ENCODE measurements at regions not wholly inside any gene's neighbourhood (a gene's known extent, or its start where the extent isn't known, plus 50 kb on each side); places are given as distances from the start of the nearest gene placed in this dataset.

GRCh38 chr16:86401126-86401525 is 109.2 kb upstream of the FOXF1 start:
- no peak for FAIRE-seq
- Mint-ChIP-seq H3K27me3 (ENCODE audit: low read depth, unreplicated experiment) (peaks cover 17% of the 10 kb centered on the region), H3K27ac (ENCODE audit: unreplicated experiment) (no peak overlapping the region)

GRCh38 chr16:86403085-86403484 is 107.2 kb upstream of the FOXF1 start:
- H3K9me3 ChIP-seq (ENCODE audit: insufficient read depth, low read depth, low read length) = no peaks in the 10 kb centered on the region
- peaks cover 17% of the 10 kb centered on the region for H3K4me1 ChIP-seq (ENCODE audit: insufficient read depth, low read length)
- Mint-ChIP-seq H3K36me3 (ENCODE audit: low read depth, unreplicated experiment) (no peaks in the 10 kb centered on the region), H3K27me3 (ENCODE audit: low read depth, unreplicated experiment) (peaks cover 21% of the 10 kb centered on the region), H3K9me3 (ENCODE audit: unreplicated experiment) (peaks cover 5% of the 10 kb centered on the region), H3K4me1 (ENCODE audit: low read depth, unreplicated experiment) (peaks cover 9% of the 10 kb centered on the region), H3K4me3 (ENCODE audit: unreplicated experiment) (no peak overlapping the region), H3K27ac (ENCODE audit: unreplicated experiment) (no peak overlapping the region)
- no peaks in the 10 kb centered on the region for H4K20me1 ChIP-seq (ENCODE audit: insufficient read depth, low read length)
- no peak overlapping the region for H3K27ac ChIP-seq (ENCODE audit: low read depth, low read length)
- H3K4me3 ChIP-seq (ENCODE audit: insufficient read depth, low read depth, low read length) = no peak overlapping the region
- no peak overlapping the region for H3K9ac ChIP-seq (ENCODE audit: low read length)
- no peaks in the 10 kb centered on the region for H3K36me3 ChIP-seq (ENCODE audit: insufficient read depth, low read length)
- DNase-seq (ENCODE audit: low read depth) (no peak), FAIRE-seq (no peak)
- TF ChIP-seq EZH2 (IDR thresholded peaks at IDR 0.05; ENCODE audit: insufficient read depth, low read length) (no peak), CTCF (IDR thresholded peaks at IDR 0.05; ENCODE audit: insufficient read depth, low read depth, low read length) (no peak)
- H3K79me2 ChIP-seq (ENCODE audit: insufficient read depth, low read length) = no peaks in the 10 kb centered on the region
- H2AFZ ChIP-seq (ENCODE audit: low read depth, low read length) = no peak overlapping the region
- no peaks in the 10 kb centered on the region for H3K27me3 ChIP-seq (ENCODE audit: insufficient read depth, low read length)
- H3K4me2 ChIP-seq (ENCODE audit: low read length) = no peak overlapping the region

More at GRCh38 chr16:86401126-86401525, 109.2 kb upstream of the FOXF1 start:
- TF ChIP-seq CTCF (IDR thresholded peaks at IDR 0.05; ENCODE audit: insufficient read depth, low read depth, low read length) (no peak), EZH2 (IDR thresholded peaks at IDR 0.05; ENCODE audit: insufficient read depth, low read length) (no peak)
- Mint-ChIP-seq H3K9me3 (ENCODE audit: unreplicated experiment) (peaks cover 5% of the 10 kb centered on the region), H3K4me1 (ENCODE audit: low read depth, unreplicated experiment) (peaks cover 19% of the 10 kb centered on the region), H3K4me3 (ENCODE audit: unreplicated experiment) (no peak overlapping the region), H3K36me3 (ENCODE audit: low read depth, unreplicated experiment) (no peaks in the 10 kb centered on the region)
- Histone ChIP-seq H3K36me3 (ENCODE audit: insufficient read depth, low read length) (no peaks in the 10 kb centered on the region), H3K27me3 (ENCODE audit: insufficient read depth, low read length) (no peaks in the 10 kb centered on the region), H3K4me2 (ENCODE audit: low read length) (no peak overlapping the region), H3K27ac (ENCODE audit: low read depth, low read length) (no peak overlapping the region), H2AFZ (ENCODE audit: low read depth, low read length) (no peak overlapping the region), H3K9ac (ENCODE audit: low read length) (no peak overlapping the region), H4K20me1 (ENCODE audit: insufficient read depth, low read length) (no peaks in the 10 kb centered on the region), H3K4me3 (ENCODE audit: insufficient read depth, low read depth, low read length) (no peak overlapping the region), H3K4me1 (ENCODE audit: insufficient read depth, low read length) (peaks cover 30% of the 10 kb centered on the region), H3K9me3 (ENCODE audit: insufficient read depth, low read depth, low read length) (no peaks in the 10 kb centered on the region), H3K79me2 (ENCODE audit: insufficient read depth, low read length) (no peaks in the 10 kb centered on the region)
- no peak for DNase-seq (ENCODE audit: low read depth)

GRCh38 chr16:86403541-86404163 is 106.7 kb upstream of the FOXF1 start:
- Histone ChIP-seq H3K36me3 (ENCODE audit: insufficient read depth, low read length) (no peaks in the 10 kb centered on the region), H3K27ac (ENCODE audit: low read depth, low read length) (no peak overlapping the region), H3K4me2 (ENCODE audit: low read length) (no peak overlapping the region), H3K9ac (ENCODE audit: low read length) (no peak overlapping the region), H3K79me2 (ENCODE audit: insufficient read depth, low read length) (no peaks in the 10 kb centered on the region), H3K9me3 (ENCODE audit: insufficient read depth, low read depth, low read length) (no peaks in the 10 kb centered on the region), H3K4me1 (ENCODE audit: insufficient read depth, low read length) (peaks cover 13% of the 10 kb centered on the region), H2AFZ (ENCODE audit: low read depth, low read length) (no peak overlapping the region), H3K4me3 (ENCODE audit: insufficient read depth, low read depth, low read length) (no peak overlapping the region), H4K20me1 (ENCODE audit: insufficient read depth, low read length) (no peaks in the 10 kb centered on the region), H3K27me3 (ENCODE audit: insufficient read depth, low read length) (no peaks in the 10 kb centered on the region)
- Mint-ChIP-seq H3K36me3 (ENCODE audit: low read depth, unreplicated experiment) (no peaks in the 10 kb centered on the region), H3K9me3 (ENCODE audit: unreplicated experiment) (peaks cover 4% of the 10 kb centered on the region), H3K4me1 (ENCODE audit: low read depth, unreplicated experiment) (peaks cover 6% of the 10 kb centered on the region), H3K4me3 (ENCODE audit: unreplicated experiment) (no peak overlapping the region), H3K27ac (ENCODE audit: unreplicated experiment) (no peak overlapping the region), H3K27me3 (ENCODE audit: low read depth, unreplicated experiment) (peaks cover 26% of the 10 kb centered on the region)
- FAIRE-seq = no peak
- DNase-seq (ENCODE audit: low read depth) = no peak
- TF ChIP-seq CTCF (IDR thresholded peaks at IDR 0.05; ENCODE audit: insufficient read depth, low read depth, low read length) = no peak

All from astrocyte (in vitro differentiated cells and primary cell).